HG03135 (cell line): ENCODE measurements at regions not wholly inside any gene's neighbourhood (a gene's known extent, or its start where the extent isn't known, plus 50 kb on each side); places are given as distances from the start of the nearest gene placed in this dataset.
"Not testable (repeated sequence)": the region's sequence is repeated elsewhere in the genome, so short reads cannot be mapped to it uniquely, and the experiment has no call there.

ENCODE experiments used
- ATAC-seq: cut with Tn5 transposase; IDR thresholded peaks from one replicate; pipeline ENCODE4 v1.9.1; 2021; ENCODE audit warnings: mild to moderate bottlenecking, moderate library complexity; ENCODE audit not compliant: unreplicated experiment

- ATAC-seq = no peak
These were observed 191.3 kb upstream of the NREP start for GRCh38 chr5:111948092-111948841.

DNA sequence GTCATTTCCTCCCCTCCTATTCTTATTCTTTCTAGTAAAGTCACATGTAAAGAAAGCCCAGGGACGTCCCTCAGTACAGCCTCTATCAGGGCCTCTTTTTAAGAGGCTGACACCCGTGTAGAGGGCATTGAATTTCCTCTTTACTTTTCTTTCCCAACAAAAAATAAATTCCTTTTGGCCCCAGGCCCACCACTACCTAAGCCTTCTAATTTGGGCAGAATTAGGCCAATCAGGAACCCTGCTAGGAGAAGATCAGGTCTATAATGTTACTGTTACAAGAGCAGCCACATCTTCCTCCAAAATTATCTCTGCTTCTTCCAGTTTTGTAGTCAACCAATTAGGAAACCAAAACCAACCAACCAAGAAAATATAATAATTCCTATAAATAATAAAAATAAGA lies 189.6 kb upstream of the NREP start:
- no peak for ATAC-seq

DNA sequence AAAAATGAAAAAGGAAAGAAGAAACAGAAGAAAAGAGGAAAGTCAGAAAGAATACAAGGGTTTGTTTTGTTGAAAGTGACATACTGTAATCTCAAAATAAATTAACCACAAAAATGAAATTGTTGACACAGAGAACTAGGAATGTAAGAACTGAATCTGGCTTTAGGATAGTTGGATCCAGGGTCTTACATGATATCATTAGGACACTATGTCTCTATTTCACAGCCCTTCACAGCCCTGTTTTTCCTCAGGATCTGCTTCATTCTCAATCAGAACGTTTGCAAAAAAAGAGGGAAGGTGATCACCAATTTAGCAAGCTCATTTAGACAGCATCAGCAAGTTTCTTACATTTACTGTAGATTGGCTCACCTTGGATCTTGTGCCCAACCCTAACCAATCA lies 188.5 kb upstream of the NREP start:
- no peak for ATAC-seq

DNA sequence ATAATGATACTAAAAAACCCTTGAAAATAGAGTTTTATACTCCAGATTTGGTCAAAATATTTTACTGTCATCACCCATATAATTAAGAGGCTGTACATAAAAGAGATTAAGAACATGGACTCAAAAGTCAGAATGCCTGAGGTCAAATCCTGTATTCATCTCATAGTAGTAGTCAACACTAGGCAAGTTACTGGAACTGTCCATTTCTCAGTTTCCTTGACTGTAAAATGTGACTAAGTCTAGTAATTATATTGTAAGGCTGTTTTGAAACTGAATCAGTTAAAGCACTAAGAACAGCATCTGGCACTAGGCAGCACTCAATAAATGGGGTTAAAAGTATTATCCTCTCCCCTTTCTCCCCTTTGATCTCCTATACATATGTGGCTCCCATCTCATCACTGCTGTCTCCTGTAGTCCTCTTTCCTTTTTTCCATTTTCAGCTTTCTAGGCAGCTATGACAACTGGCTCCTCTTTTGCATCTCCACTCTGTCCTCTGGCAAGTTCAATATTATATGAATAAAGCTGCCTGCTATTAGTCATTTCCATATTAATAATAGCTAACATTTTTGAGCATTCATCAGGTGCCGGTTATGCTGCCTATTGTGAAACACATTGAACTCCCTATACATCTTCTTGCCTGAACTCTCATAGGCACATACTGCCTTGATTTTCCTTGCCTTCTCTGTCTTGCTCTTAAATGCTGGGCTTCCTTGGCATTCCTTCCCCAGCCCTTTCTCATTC lies 185.8 kb upstream of the NREP start:
- no peak for ATAC-seq

GRCh38 chr5:111942201-111942600 lies 185.2 kb upstream of the NREP start:
- ATAC-seq = no peak

DNA sequence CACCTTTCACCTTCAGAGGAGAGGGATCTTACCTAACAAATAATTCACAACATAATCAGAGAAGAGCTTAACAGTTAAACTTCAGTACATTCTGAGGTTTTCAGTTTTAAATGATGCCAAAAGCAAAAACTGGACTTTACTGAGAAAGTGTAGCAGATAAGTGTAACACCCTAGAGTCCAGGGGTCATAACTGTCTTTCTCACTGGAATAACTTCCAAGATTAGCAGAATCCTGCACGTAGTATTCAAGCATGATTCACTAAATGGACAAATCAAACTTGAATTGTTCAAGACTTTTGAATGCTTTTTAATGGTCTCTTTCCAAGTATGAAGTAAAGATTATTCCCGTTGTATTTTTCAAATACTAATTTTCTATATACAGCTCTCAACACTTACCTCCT lies 180.1 kb upstream of the NREP start:
- ATAC-seq = no peak

DNA sequence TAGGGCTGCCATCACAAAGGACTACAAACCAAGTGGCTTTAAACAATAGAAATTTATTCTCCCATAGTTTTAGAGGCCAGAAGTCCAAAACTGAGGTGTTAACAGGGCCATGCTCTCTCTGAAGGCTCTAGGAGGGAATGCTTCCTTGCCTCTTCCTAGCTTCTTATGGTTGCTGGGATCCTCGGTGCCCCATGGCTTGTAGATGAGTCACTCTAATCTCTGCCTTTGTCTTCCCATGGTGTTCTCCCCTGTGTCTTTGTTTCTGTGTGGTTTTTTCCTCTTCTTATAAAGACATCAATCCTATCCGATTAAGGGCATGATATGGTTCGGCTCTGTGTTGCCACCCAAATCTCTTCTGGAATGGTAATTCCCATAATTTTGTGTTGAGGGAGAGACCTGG lies 178.8 kb upstream of the NREP start:
- no peak for ATAC-seq

DNA sequence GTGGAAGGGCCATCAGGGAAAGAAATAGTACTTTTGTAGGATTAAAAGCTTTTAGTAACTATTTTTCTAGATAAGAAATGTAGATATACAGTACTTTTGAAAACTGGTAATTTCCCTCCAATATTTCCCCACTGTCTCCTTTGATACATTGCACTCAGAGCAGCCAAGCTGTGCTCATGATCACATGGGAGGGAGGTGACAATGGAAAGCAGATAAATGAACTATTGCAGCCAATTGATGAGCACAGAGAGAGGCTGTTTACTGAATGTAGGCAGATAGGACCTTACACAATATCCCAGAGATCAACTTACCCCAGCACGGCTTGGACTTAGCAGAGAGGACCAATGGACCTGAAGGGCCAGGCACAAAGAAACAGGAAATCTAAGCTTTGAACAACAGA lies 178.0 kb upstream of the NREP start:
- ATAC-seq = no peak

GRCh38 chr5:111934511-111934910 lies 177.5 kb upstream of the NREP start:
- no peak for ATAC-seq

GRCh38 chr5:111933086-111933485 lies 176.1 kb upstream of the NREP start:
- no peak for ATAC-seq

DNA sequence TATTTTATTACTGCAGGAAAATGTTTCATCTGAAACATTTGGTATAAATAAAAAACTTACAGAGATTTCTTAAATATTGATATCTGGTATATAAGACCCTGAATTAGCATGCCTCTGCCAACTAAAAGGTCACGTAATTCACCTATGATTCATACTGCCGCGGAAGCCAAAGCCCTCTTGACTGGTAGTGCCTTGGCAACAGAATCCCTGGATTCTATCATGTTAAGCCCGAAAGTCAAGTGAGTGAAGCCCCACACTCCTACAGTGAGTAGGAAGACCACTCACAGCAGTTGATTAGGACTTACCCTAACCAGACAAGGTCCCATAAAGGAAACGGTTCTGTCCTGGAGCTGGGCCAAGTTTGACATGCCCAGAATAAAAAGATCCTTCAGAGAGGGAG lies 175.6 kb upstream of the NREP start:
- no peak for ATAC-seq

- no peak for ATAC-seq
These were observed 175.2 kb upstream of the NREP start for GRCh38 chr5:111932199-111932598.

- ATAC-seq = no peak
These were observed 174.7 kb upstream of the NREP start for GRCh38 chr5:111931655-111932054.

DNA sequence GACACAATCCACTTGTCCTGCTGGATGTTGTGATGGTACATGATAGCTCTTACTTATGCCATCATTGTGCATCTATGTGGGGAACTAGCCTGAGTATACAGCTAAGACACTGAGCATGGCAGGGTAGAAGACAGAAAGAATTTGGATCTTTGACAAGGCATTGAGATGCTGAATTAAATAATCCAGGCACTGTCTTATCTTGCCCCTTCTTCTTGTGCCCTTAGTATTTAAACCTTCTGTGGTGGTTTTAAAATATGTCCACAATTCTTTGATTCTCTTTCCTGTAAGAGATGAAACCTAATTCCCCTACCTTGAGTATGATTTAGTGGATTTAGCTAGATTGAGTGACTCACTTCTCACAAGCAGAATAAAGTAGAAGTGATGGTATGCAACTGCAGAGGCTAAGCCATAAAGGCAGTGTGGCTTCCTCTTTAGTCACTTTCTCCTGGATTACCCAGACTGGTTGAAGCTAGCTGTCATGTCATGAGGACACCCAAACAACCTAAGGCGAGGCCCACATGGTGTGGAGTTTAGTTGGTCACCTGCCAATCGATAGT lies 174.0 kb upstream of the NREP start:
- no peak for ATAC-seq

- no peak for ATAC-seq
These were observed 173.5 kb upstream of the NREP start for GRCh38 chr5:111930449-111930848.

GRCh38 chr5:111929867-111930266 lies 172.9 kb upstream of the NREP start:
- ATAC-seq = no peak

DNA sequence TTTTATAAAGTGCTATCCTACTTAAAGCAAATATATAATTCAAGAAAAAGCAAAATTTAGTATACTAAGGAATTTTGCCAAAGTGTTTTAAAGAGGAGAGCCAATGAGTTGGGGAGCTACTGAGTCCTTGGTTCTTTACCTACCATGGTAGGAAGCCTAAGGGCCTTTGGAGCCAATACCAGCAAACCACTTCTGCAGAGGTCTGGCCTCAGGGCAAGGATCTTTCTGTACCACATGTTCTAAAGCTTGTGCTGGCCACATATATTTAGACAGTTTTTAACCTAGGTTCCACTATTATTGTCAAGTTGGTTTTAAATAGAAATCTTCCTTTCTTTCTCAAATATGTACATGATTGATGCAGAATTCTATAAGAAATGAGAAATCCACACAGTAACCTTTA lies 172.3 kb upstream of the NREP start:
- ATAC-seq = no peak

GRCh38 chr5:111928511-111928910 lies 171.5 kb upstream of the NREP start:
- ATAC-seq = no peak

DNA sequence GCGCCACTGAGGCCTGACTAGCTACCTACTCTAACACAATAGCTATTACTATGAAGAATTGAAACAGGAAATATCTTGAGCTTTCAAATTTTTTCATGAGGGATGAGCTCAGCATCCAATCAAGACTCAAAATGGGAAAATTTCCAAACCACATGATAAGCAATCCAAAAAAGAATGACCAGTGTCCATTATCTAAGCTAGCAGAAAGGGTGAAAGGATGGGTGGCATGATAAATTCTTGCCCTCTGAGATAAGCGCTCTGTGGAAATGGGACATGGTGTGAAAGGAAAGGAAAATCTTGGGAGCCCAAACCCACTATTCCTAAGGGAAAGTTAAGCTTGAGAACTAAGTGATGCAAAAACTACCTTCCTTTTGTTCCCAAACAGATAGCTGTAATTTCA lies 170.2 kb upstream of the NREP start:
- ATAC-seq = no peak

DNA sequence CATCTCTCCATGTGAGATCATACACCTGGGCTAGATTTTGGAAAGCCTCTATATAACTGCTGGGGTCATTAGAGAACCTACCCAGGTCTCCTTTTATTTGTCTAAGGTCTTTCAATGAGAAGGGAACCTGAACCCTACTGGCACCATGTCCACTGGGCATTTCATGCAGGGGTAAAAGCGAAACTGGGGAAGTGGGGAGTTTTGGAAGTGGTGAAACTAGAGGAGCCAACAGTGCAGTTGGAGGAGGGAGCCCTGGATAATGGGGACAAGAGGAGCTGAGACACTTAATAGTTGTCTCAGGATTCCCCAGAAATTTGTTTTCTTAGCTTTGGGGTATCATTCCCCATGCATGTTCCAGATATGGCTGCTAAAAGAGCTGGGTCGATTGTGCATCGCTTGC lies 169.0 kb upstream of the NREP start:
- no peak for ATAC-seq

DNA sequence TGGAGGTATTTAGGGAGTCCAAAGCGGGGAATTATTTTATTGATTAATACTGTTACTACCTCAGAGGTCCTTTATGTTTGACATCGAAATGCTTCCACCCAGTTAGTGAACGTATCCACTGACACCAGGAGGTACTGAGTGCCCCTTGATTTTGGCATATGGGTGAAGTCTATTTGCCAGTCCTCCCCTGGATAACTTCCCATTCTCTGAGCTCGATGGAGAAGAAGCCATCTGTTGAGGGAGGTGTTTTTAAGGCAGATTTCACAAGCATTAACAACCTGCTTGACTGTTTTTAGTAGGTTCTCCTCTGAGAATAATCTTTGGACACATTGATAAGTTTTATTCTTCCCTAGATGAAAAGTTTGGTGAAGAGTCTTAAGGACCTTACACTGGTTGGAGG lies 165.3 kb upstream of the NREP start:
- no peak for ATAC-seq

DNA sequence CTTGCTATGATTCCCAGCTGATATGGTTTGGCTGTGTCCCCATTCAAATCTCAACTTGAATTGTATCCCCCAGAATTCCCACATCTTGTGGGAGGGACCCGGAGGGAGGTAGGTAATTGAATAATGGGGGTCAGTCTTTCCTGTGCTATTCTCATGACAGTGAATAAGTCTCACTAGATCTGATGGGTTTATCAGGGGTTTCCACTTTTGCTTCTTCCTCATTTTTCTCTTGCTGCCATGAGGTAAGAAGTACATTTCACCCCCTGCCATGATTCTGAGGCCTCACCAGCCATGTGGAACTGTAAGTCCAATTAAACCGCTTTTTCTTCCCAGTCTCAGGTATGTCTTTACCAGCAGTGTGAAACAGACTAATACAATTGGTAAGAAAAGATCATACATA lies 164.7 kb upstream of the NREP start:
- not testable (repeated sequence) for ATAC-seq
